GM12865 (cell line): ENCODE measurements at regions not wholly inside any gene's neighbourhood (a gene's known extent, or its start where the extent isn't known, plus 50 kb on each side); places are given as distances from the start of the nearest gene placed in this dataset.

Experiments
- DNase-seq: peaks from one replicate; pipeline ENCODE4 v3.0.0; 2010; ENCODE audit warnings: low read depth
- H3K4me3 ChIP-seq: 2 replicates; pipeline ENCODE4 v1.5.1; 2011; ENCODE audit warnings: mild to moderate bottlenecking, low read depth, low read length, control low read depth
- CTCF ChIP-seq: IDR thresholded peaks from 2 replicates; pipeline ENCODE4 v1.5.1; 2011; ENCODE audit warnings: low read length, control low read depth, low read depth, inconsistent platforms; ENCODE audit not compliant: insufficient read depth; ENCODE audit errors: missing control alignments

DNA sequence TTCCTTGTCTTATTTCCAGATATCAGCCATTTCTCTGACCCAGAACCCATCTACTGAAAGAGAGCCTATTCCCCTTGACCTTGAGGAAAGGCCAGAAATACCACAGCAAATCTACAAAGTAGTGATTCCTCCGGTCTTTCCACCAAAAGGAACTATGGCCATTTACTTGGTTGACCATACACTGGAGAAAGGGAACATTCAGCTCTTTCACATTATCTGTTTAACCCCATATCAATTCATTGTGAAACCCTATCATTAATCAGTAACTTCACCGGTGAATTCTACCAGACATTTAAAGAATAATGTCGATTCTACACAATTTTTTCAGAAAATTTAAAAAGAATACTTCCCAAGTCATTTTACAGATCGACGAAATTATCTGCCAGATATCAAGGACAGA is 265.7 kb upstream of the CLEC14A start:
- no peak for TF ChIP-seq CTCF
- DNase-seq: no peak
- no peak overlapping the region for H3K4me3 ChIP-seq

- no peak for TF ChIP-seq CTCF
- no peak overlapping the region for H3K4me3 ChIP-seq
- DNase-seq: no peak
These were observed 261.5 kb upstream of the CLEC14A start for GRCh38 chr14:38517426-38517825.

DNA sequence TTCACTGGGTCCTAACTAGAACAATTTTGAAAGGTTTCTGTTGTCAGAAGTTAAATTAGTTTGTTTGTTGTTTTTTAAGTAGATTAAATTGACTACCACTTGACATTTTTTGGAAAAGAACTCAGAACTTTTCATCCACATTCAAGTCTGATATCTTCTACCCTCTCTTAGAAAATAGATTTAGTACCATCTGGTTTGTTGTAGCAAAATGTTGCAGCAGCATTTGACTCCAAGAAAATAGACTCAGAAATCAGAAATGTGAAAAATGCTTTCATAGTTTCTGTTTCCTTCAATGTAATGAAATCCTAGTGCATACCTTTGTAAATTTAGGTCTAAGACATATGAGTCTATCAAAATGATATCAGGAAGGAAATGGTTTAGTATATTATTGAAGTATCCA is 256.3 kb upstream of the CLEC14A start:
- DNase-seq: no peak
- H3K4me3 ChIP-seq: no peak overlapping the region
- TF ChIP-seq CTCF: no peak

DNA sequence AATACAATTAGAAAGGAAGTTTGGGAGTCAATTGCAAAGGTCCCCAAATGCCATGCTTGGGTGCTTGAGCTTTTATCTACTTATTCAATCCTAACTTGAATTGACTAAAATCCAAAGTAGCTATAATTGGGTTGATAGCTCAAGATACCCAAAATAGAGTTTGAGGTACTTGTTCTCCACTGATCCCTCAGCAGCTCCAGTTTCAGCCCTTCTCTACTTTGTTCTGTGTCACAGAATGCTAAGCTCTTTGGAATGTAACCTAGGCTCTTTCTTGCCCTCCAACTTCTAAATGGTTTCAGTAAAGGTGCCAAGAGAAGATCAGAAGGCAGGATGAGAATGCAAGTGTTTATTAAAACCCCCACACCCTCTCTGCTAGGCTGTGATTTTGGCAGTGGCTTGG is 251.4 kb upstream of the CLEC14A start:
- H3K4me3 ChIP-seq: no peak overlapping the region
- TF ChIP-seq CTCF: no peak
- no peak for DNase-seq

DNA sequence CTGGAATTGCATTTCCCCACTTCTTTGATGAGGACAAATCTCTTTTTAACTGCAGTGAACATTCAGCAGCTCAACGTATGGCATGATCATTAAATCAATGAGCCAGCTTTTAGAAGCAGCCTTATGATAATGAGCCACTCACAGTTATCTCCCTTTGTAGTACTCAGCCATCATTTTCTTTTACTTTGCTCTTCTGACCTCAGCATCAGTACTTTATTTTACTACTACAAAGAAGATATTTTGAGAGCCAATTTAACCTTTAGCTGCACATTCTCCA is 250.0 kb upstream of the CLEC14A start:
- H3K4me3 ChIP-seq: no peak overlapping the region
- DNase-seq: no peak
- no peak for TF ChIP-seq CTCF

GRCh38 chr14:38505221-38505972 is 249.5 kb upstream of the CLEC14A start:
- H3K4me3 ChIP-seq: no peak overlapping the region
- TF ChIP-seq CTCF: no peak
- no peak for DNase-seq

GRCh38 chr14:38504175-38504574 is 248.3 kb upstream of the CLEC14A start:
- TF ChIP-seq CTCF: no peak
- no peak overlapping the region for H3K4me3 ChIP-seq
- DNase-seq: no peak
